Colonic mucosa (tissue), 4 donors: ENCODE measurements at regions not wholly inside any gene's neighbourhood (a gene's known extent, or its start where the extent isn't known, plus 50 kb on each side); places are given as distances from the start of the nearest gene placed in this dataset.

Experiments used
- DNase-seq: peaks from one replicate; pipeline ENCODE4 v3.0.0-alpha.2; 2020
- H3K27ac ChIP-seq: fragments of 200-600 bp; one replicate; pipeline ENCODE4 v1.8.0; 2021
- H3K27me3 ChIP-seq: fragments of 200-600 bp; one replicate; pipeline ENCODE4 v1.8.0; 2021
- H3K36me3 ChIP-seq: fragments of 200-600 bp; one replicate; pipeline ENCODE4 v1.8.0; 2021
- H3K4me1 ChIP-seq: fragments of 200-600 bp; one replicate; pipeline ENCODE4 v1.8.0; 2021; ENCODE audit warnings: mild to moderate bottlenecking
- H3K4me3 ChIP-seq: fragments of 200-600 bp; one replicate; pipeline ENCODE4 v1.8.0; 2021
- H3K9ac ChIP-seq, 2 donors: one replicate each; pipeline ENCODE4 v1.7.0; 2013; ENCODE audit warnings: control low read depth in 2 of 2, low read depth in 2 of 2, low read length in 2 of 2
- H3K9me3 ChIP-seq: fragments of 200-600 bp; one replicate; pipeline ENCODE4 v1.8.0; 2021
- intact Hi-C: fragments of 100-400 bp; cut with DNase I; formaldehyde crosslinking; loops from one replicate; pipeline ENCODE4 v1.14.1; 2022
- TF ChIP-seq, protein P1 (sequence below): fragments of 200-600 bp; IDR thresholded peaks from one replicate; pipeline ENCODE4 v1.8.0; 2022; ENCODE audit warnings: antibody characterized with exemption, mild to moderate bottlenecking
- donor health status: healthy.
- donor health status: DM: no; HTN: no; CAD: no.
- donor health status: DM: no; HTN: no; CAD: no.

DNA sequence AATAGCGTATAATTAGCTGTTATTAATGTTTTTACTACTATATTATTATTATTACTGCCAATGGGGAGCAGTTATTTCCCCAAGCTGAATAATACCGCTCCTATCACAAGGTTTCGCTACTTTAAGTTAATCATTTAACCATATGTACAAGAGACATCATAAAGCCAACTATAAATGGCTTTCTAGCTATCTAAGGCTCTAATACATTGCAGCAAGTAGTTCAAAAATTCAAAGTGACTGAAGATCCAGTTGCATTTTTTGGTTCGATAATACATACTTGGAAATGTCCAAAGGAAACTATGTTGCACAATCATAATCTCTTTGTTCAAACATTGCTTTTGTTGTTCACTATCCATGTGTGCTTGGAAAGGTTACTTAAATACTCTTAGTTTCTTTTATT, 952.0 kb upstream of the MBL2 start:
- H3K27me3 ChIP-seq = no peaks in the 10 kb centered on the region
- no peak overlapping the region for H3K9ac ChIP-seq
- TF ChIP-seq, protein P1, sequence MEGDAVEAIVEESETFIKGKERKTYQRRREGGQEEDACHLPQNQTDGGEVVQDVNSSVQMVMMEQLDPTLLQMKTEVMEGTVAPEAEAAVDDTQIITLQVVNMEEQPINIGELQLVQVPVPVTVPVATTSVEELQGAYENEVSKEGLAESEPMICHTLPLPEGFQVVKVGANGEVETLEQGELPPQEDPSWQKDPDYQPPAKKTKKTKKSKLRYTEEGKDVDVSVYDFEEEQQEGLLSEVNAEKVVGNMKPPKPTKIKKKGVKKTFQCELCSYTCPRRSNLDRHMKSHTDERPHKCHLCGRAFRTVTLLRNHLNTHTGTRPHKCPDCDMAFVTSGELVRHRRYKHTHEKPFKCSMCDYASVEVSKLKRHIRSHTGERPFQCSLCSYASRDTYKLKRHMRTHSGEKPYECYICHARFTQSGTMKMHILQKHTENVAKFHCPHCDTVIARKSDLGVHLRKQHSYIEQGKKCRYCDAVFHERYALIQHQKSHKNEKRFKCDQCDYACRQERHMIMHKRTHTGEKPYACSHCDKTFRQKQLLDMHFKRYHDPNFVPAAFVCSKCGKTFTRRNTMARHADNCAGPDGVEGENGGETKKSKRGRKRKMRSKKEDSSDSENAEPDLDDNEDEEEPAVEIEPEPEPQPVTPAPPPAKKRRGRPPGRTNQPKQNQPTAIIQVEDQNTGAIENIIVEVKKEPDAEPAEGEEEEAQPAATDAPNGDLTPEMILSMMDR = no peak

GRCh38 chr10:53719658-53720057, 947.1 kb upstream of the MBL2 start:
- H3K4me3 ChIP-seq = no peak overlapping the region
- TF ChIP-seq, protein P1 = no peak
- DNase-seq = no peak
- H3K9ac ChIP-seq = no peak overlapping the region
- no peaks in the 10 kb centered on the region for H3K4me1 ChIP-seq
- no peak overlapping the region for H3K27ac ChIP-seq
- no peaks in the 10 kb centered on the region for H3K27me3 ChIP-seq
- intact Hi-C loops = no loop called here
- H3K9me3 ChIP-seq = no peaks in the 10 kb centered on the region
- H3K36me3 ChIP-seq = no peaks in the 10 kb centered on the region

More for the DNA sequence above, 952.0 kb upstream of the MBL2 start:
- no peak for DNase-seq
- no peak overlapping the region for H3K4me3 ChIP-seq
- H3K9me3 ChIP-seq = no peaks in the 10 kb centered on the region
- no peak overlapping the region for H3K27ac ChIP-seq
- no peaks in the 10 kb centered on the region for H3K36me3 ChIP-seq
- intact Hi-C loops = no loop called here
- H3K4me1 ChIP-seq = no peaks in the 10 kb centered on the region

- TF ChIP-seq, protein P1 = no peak
- no peaks in the 10 kb centered on the region for H3K9me3 ChIP-seq
- no peaks in the 10 kb centered on the region for H3K36me3 ChIP-seq
- no peak overlapping the region for H3K9ac ChIP-seq
- no peaks in the 10 kb centered on the region for H3K4me1 ChIP-seq
- H3K27ac ChIP-seq = no peak overlapping the region
- H3K4me3 ChIP-seq = no peak overlapping the region
- DNase-seq = no peak
- no peaks in the 10 kb centered on the region for H3K27me3 ChIP-seq
- intact Hi-C loops = no loop called here
Measured at GRCh38 chr10:53716156-53716555, 943.6 kb upstream of the MBL2 start.

GRCh38 chr10:53713431-53713830, 940.8 kb upstream of the MBL2 start:
- Histone ChIP-seq H3K27ac (no peak overlapping the region), H3K27me3 (no peaks in the 10 kb centered on the region), H3K36me3 (no peaks in the 10 kb centered on the region), H3K4me1 (no peaks in the 10 kb centered on the region), H3K9me3 (no peaks in the 10 kb centered on the region), H3K4me3 (no peak overlapping the region), H3K9ac (no peak overlapping the region)
- TF ChIP-seq, protein P1 = no peak
- no peak for DNase-seq
- intact Hi-C loops = no loop called here

GRCh38 chr10:53702489-53702888, 929.9 kb upstream of the MBL2 start:
- no peak for DNase-seq
- Histone ChIP-seq H3K4me3 (no peak overlapping the region), H3K9me3 (no peaks in the 10 kb centered on the region), H3K27me3 (no peaks in the 10 kb centered on the region), H3K9ac (no peak overlapping the region), H3K27ac (no peak overlapping the region), H3K36me3 (no peaks in the 10 kb centered on the region), H3K4me1 (no peaks in the 10 kb centered on the region)
- intact Hi-C loops = no loop called here
- TF ChIP-seq, protein P1 = no peak

DNA sequence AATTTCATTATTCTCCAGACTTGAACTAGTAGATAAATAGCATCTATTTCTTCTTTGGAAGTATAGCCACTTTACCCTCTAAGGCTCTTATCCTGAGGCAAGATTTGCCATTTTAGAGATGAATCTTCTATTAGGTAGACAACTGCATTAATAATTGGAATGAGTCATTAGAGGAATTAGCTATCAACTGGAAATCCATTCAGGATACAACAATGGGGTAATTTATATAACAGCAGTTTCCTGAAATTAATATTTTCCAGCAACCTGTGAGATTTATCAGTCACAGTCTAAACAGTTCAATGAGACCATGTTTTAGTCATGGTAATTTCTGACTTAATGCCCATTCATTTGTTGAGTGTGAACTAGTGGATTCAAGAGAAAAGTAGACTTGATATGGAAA, 928.6 kb upstream of the MBL2 start:
- Histone ChIP-seq H3K36me3 (no peaks in the 10 kb centered on the region), H3K4me3 (no peak overlapping the region), H3K9me3 (no peaks in the 10 kb centered on the region), H3K27me3 (no peaks in the 10 kb centered on the region), H3K27ac (no peak overlapping the region), H3K4me1 (no peaks in the 10 kb centered on the region), H3K9ac (no peak overlapping the region)
- DNase-seq = no peak
- TF ChIP-seq, protein P1 = no peak
- intact Hi-C loops = no loop called here
